Endometrial microvascular endothelial cells (primary cell): ENCODE measurements at regions not wholly inside any gene's neighbourhood (a gene's known extent, or its start where the extent isn't known, plus 50 kb on each side); places are given as distances from the start of the nearest gene placed in this dataset.
"Not testable (repeated sequence)": the region's sequence is repeated elsewhere in the genome, so short reads cannot be mapped to it uniquely, and the experiment has no call there.

ENCODE experiments used
- in situ Hi-C: cut with HindIII; loops from 2 replicates; pipeline ENCODE4 v1.10.0; 2017; ENCODE audit warnings: low sequenced_read_pairs, low pct_unique_long_range_greater_than_20kb; ENCODE audit errors: inconsistent ontology term

- in situ Hi-C loops = no loop called here
Measured at GRCh38 chr11:15668718-15669117, 554.0 kb downstream of the INSC start.

- in situ Hi-C loops = no loop called here
Measured at GRCh38 chr11:15670520-15671070, 555.9 kb downstream of the INSC start.

- in situ Hi-C loops = no loop called here
Measured at GRCh38 chr11:15671216-15671615, 556.5 kb downstream of the INSC start.

GRCh38 chr11:15672825-15673224 lies 558.1 kb downstream of the INSC start:
- in situ Hi-C loops = no loop called here

- in situ Hi-C loops = no loop called here
Measured at GRCh38 chr11:15673408-15673831, 558.7 kb downstream of the INSC start.

- in situ Hi-C loops = no loop called here
Measured at GRCh38 chr11:15674756-15675155, 560.0 kb downstream of the INSC start.

- in situ Hi-C loops = no loop called here
Measured at GRCh38 chr11:15675683-15676082, 561.0 kb downstream of the INSC start.

GRCh38 chr11:15677181-15677580 lies 562.5 kb downstream of the INSC start:
- in situ Hi-C loops = no loop called here

GRCh38 chr11:15683528-15683927 lies 568.8 kb downstream of the INSC start:
- in situ Hi-C loops = no loop called here

- in situ Hi-C loops = no loop called here
Measured at GRCh38 chr11:15685306-15685705, 570.6 kb downstream of the INSC start.

- in situ Hi-C loops = not testable (repeated sequence)
Measured at GRCh38 chr11:15686259-15686658, 571.5 kb downstream of the INSC start.

GRCh38 chr11:15687342-15687741 lies 572.6 kb downstream of the INSC start:
- in situ Hi-C loops = no loop called here

GRCh38 chr11:15688351-15688792 lies 573.6 kb downstream of the INSC start:
- in situ Hi-C loops = no loop called here

- in situ Hi-C loops = no loop called here
Measured at GRCh38 chr11:15690320-15690719, 575.6 kb downstream of the INSC start.

- in situ Hi-C loops = no loop called here
Measured at GRCh38 chr11:15692739-15693138, 578.0 kb downstream of the INSC start.

GRCh38 chr11:15695096-15695721 lies 580.5 kb downstream of the INSC start:
- in situ Hi-C loops = no loop called here

GRCh38 chr11:15696069-15696468 lies 581.3 kb downstream of the INSC start:
- in situ Hi-C loops = no loop called here

GRCh38 chr11:15697437-15698236 lies 582.9 kb downstream of the INSC start:
- in situ Hi-C loops = no loop called here

- in situ Hi-C loops = no loop called here
Measured at GRCh38 chr11:15698855-15699254, 584.1 kb downstream of the INSC start.

GRCh38 chr11:15699978-15700377 lies 585.3 kb downstream of the INSC start:
- in situ Hi-C loops = no loop called here
